ENCODE measurements at regions not wholly inside any gene's neighbourhood (a gene's known extent, or its start where the extent isn't known, plus 50 kb on each side); places are given as distances from the start of the nearest gene placed in this dataset.

GRCh38 chr5:103721183-103721582 is 158.6 kb upstream of the NUDT12 start:
- no peak for TF ChIP-seq CTCF (IDR thresholded peaks at IDR 0.05)
- TF ChIP-seq POLR2A (IDR thresholded peaks at IDR 0.05), result no peak
